GM12891 (cell line): ENCODE measurements at regions not wholly inside any gene's neighbourhood (a gene's known extent, or its start where the extent isn't known, plus 50 kb on each side); places are given as distances from the start of the nearest gene placed in this dataset.

ENCODE experiments used
- DNase-seq: peaks from one replicate; pipeline ENCODE4 v3.0.0; 2011; ENCODE audit warnings: low spot score; ENCODE audit not compliant: insufficient read length
- FAIRE-seq: peaks from 2 replicates; lab custom pipeline; 2011; peaks lifted over from hg19 to GRCh38; lab: Jason Lieb, UNC
- PAX5 ChIP-seq: IDR thresholded peaks from 2 replicates; pipeline ENCODE4 v1.6.1; 2011; ENCODE audit warnings: low read length, moderate library complexity, mild to moderate bottlenecking; ENCODE audit not compliant: insufficient read depth, severe bottlenecking
- POLR2A ChIP-seq: IDR thresholded peaks from 2 replicates; pipeline ENCODE4 v1.6.1; 2011; ENCODE audit warnings: low read depth, low read length, control low read depth
- POLR2AphosphoS5 ChIP-seq: IDR thresholded peaks from 2 replicates; pipeline ENCODE4 v1.6.1; 2011; ENCODE audit warnings: low read depth, low read length, control low read depth
- POU2F2 ChIP-seq: IDR thresholded peaks from 2 replicates; pipeline ENCODE4 v1.6.1; 2011; ENCODE audit warnings: low read depth, mild to moderate bottlenecking, control low read depth, low read length, moderate library complexity
- SPI1 ChIP-seq: IDR thresholded peaks from 2 replicates; pipeline ENCODE4 v1.6.1; 2011; ENCODE audit warnings: low read depth, low read length, control low read depth
- TAF1 ChIP-seq: IDR thresholded peaks from 2 replicates; pipeline ENCODE4 v1.6.1; 2011; ENCODE audit warnings: low read depth, low read length, control low read depth

GRCh38 chr1:60133000-60133673 is 59.6 kb upstream of the C1orf87 start:
- no peak for TF ChIP-seq PAX5
- TF ChIP-seq POLR2AphosphoS5, result no peak
- TF ChIP-seq POU2F2, result no peak
- TF ChIP-seq TAF1, result no peak
- no peak for TF ChIP-seq POLR2A
- no peak for TF ChIP-seq SPI1
- no peak for DNase-seq
- no peak for FAIRE-seq

DNA sequence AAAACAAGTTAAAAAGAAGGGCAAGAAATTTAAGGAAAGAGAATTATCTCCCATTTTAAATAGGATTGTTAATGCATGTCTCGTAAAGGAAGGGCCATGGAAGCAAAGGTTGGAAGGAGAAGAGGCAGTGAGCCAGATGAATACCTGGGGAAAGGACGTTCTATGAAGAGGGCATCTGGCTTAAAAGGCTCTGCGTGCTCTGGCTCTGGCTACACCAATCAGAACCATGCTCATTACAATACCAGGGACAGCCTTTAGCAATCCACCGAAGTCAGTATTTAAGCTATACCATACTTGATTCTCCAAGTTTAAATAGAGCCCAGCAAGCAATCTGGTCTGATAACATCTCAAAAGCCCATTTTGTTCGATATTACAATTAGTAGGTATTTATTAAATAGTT is 58.5 kb upstream of the C1orf87 start:
- TF ChIP-seq PAX5, result no peak
- TF ChIP-seq POU2F2, result no peak
- no peak for TF ChIP-seq SPI1
- no peak for TF ChIP-seq POLR2A
- TF ChIP-seq POLR2AphosphoS5, result no peak
- no peak for TF ChIP-seq TAF1
- no peak for FAIRE-seq

GRCh38 chr1:60130703-60131102 is 57.1 kb upstream of the C1orf87 start:
- DNase-seq, result no peak
- TF ChIP-seq POLR2A, result no peak
- TF ChIP-seq SPI1, result no peak
- no peak for TF ChIP-seq TAF1
- TF ChIP-seq POLR2AphosphoS5, result no peak
- FAIRE-seq, result no peak

More for the DNA sequence above, 58.5 kb upstream of the C1orf87 start:
- no peak for DNase-seq

DNA sequence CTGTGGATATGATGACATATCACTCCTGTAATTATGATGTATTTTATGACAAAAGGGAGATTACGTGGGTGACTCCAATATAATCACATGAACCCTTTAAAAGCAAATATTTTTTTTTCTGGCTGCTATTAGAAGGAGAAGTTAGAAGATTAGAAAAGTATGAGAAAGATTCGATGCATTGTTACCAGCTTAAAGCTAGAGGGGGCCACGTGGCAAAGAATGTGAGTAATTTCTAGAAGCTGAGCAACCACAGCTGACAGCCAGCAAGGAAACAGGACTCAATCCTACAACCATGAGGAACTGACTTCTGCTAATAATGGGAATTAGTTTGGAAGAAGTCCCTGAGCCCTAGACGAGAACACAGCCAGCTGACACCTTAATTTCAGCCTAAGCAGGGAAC is 56.3 kb upstream of the C1orf87 start:
- DNase-seq (no peak), FAIRE-seq (no peak)
- no peak for TF ChIP-seq POU2F2
- no peak for TF ChIP-seq SPI1
- no peak for TF ChIP-seq PAX5
- TF ChIP-seq POLR2A, result no peak
- no peak for TF ChIP-seq TAF1
- TF ChIP-seq POLR2AphosphoS5, result no peak

DNA sequence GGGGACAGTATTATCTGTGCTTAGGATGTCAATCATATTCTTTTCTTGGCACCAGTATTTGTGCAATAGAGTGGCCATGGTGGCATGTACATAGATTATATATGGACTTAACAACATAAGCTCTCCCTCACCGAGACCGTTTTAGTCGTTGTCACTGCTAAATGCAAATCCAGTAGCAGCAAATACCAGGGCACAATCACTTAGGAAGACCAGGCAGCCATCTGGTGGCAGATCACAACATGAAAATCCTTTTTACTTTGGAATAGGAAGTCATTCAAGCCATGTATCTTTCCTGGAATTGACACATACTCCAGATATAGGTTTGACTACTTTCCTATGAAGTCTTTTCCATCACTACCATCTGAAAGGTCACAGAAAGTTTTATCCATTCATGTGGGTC is 53.2 kb upstream of the C1orf87 start:
- TF ChIP-seq PAX5 (no peak), POLR2AphosphoS5 (no peak), POU2F2 (no peak), POLR2A (no peak), SPI1 (no peak), TAF1 (no peak)
- DNase-seq (no peak), FAIRE-seq (no peak)
